ENCODE measurements at regions not wholly inside any gene's neighbourhood (a gene's known extent, or its start where the extent isn't known, plus 50 kb on each side); places are given as distances from the start of the nearest gene placed in this dataset.

GRCh38 chr4:156598138-156598681 lies 373.4 kb downstream of the PDGFC start:
- TF ChIP-seq CTCF (IDR thresholded peaks at IDR 0.05) (no peak), POLR2A (IDR thresholded peaks at IDR 0.05) (no peak)

Measured in esophagus squamous epithelium (tissue), 4 donors.